Amniotic epithelial cell (primary cell): ENCODE measurements at regions not wholly inside any gene's neighbourhood (a gene's known extent, or its start where the extent isn't known, plus 50 kb on each side); places are given as distances from the start of the nearest gene placed in this dataset.

Source experiments
- DNase-seq: peaks from one replicate; pipeline ENCODE4 v3.0.0-alpha.2; 2010; ENCODE audit warnings: low read depth

- DNase-seq, result peak; percentile 85
Measured at GRCh38 chr10:29160150-29160617, 128.7 kb upstream of the LYZL1 start.

GRCh38 chr10:29163746-29164145 lies 125.1 kb upstream of the LYZL1 start:
- DNase-seq, result no peak

GRCh38 chr10:29166713-29167112 lies 122.2 kb upstream of the LYZL1 start:
- DNase-seq, result no peak

GRCh38 chr10:29169021-29169420 lies 119.8 kb upstream of the LYZL1 start:
- DNase-seq, result no peak

- no peak for DNase-seq
Measured at GRCh38 chr10:29171717-29172116, 117.2 kb upstream of the LYZL1 start.

- peak; percentile 11 for DNase-seq
Measured at GRCh38 chr10:29174389-29174788, 114.5 kb upstream of the LYZL1 start.

- no peak for DNase-seq
Measured at GRCh38 chr10:29176845-29177832, 111.7 kb upstream of the LYZL1 start.

- DNase-seq, result peak; percentile 28
Measured at GRCh38 chr10:29181936-29182335, 106.9 kb upstream of the LYZL1 start.

- DNase-seq, result no peak
Measured at GRCh38 chr10:29183301-29183945, 105.4 kb upstream of the LYZL1 start.

- DNase-seq, result no peak
Measured at GRCh38 chr10:29184205-29185000, 104.5 kb upstream of the LYZL1 start.

GRCh38 chr10:29185050-29185449 lies 103.8 kb upstream of the LYZL1 start:
- DNase-seq, result no peak

- DNase-seq, result no peak
Measured at GRCh38 chr10:29186221-29186620, 102.6 kb upstream of the LYZL1 start.

- DNase-seq, result no peak
Measured at GRCh38 chr10:29189256-29189655, 99.6 kb upstream of the LYZL1 start.

- peak; percentile 14 for DNase-seq
Measured at GRCh38 chr10:29191674-29192073, 97.2 kb upstream of the LYZL1 start.

- no peak for DNase-seq
Measured at GRCh38 chr10:29199339-29199738, 89.5 kb upstream of the LYZL1 start.

GRCh38 chr10:29199941-29200679 lies 88.8 kb upstream of the LYZL1 start:
- DNase-seq, result no peak

GRCh38 chr10:29202386-29202940 lies 86.4 kb upstream of the LYZL1 start:
- DNase-seq, result no peak

GRCh38 chr10:29203432-29203831 lies 85.4 kb upstream of the LYZL1 start:
- DNase-seq, result no peak

GRCh38 chr10:29204070-29204800 lies 84.6 kb upstream of the LYZL1 start:
- no peak for DNase-seq

- no peak for DNase-seq
Measured at GRCh38 chr10:29205787-29206186, 83.1 kb upstream of the LYZL1 start.

- no peak for DNase-seq
Measured at GRCh38 chr10:29208845-29209244, 80.0 kb upstream of the LYZL1 start.
